HEK293 (cell line): ENCODE measurements at regions not wholly inside any gene's neighbourhood (a gene's known extent, or its start where the extent isn't known, plus 50 kb on each side); places are given as distances from the start of the nearest gene placed in this dataset.

Experiments
- GLI4 ChIP-seq: fragments of 450-650 bp; formaldehyde crosslinking; IDR thresholded peaks from 2 replicates; pipeline ENCODE4 v1.5.1; 2016; ENCODE audit warnings: missing biosample characterization, missing genetic modification characterization
- PATZ1 ChIP-seq: fragments of 450-650 bp; formaldehyde crosslinking; IDR thresholded peaks from 2 replicates; pipeline ENCODE4 v1.5.1; 2016; ENCODE audit warnings: missing biosample characterization, missing genetic modification characterization
- ZFP3 ChIP-seq: fragments of 450-650 bp; formaldehyde crosslinking; IDR thresholded peaks from 2 replicates; pipeline ENCODE4 v1.5.1; 2016; ENCODE audit warnings: low read depth, missing biosample characterization, missing genetic modification characterization
- ZNF274 ChIP-seq, 2 experiments: fragments of 200-500 bp in 1 of 2; fragments of 450-650 bp in 1 of 2; sonication (Bioruptor generic) in 1 of 2; formaldehyde crosslinking in 1 of 2; IDR thresholded peaks; 2 replicates each; pipeline versions ENCODE4 v1.5.1 to v1.6.1; 2014 to 2016; ENCODE audit warnings: borderline replicate concordance in 1 of 2, inconsistent platforms in 1 of 2, low read length in 1 of 2, missing biosample characterization in 1 of 2, missing genetic modification characterization in 1 of 2
- ZNF76 ChIP-seq: fragments of 450-650 bp; formaldehyde crosslinking; IDR thresholded peaks from 2 replicates; pipeline ENCODE4; 2016; ENCODE audit warnings: low read depth, missing biosample characterization, missing genetic modification characterization, borderline replicate concordance
- TF ChIP-seq, protein P1 (sequence below): fragments of 450-650 bp; formaldehyde crosslinking; IDR thresholded peaks from 2 replicates; pipeline ENCODE4 v1.5.1; 2016; ENCODE audit warnings: missing biosample characterization, missing genetic modification characterization
- TF ChIP-seq, protein P2 (sequence below): fragments of 450-650 bp; formaldehyde crosslinking; IDR thresholded peaks from 2 replicates; pipeline ENCODE4 v1.5.1; 2016; ENCODE audit warnings: missing biosample characterization, missing genetic modification characterization
- TF ChIP-seq, protein P3 (sequence below): fragments of 450-650 bp; IDR thresholded peaks from 2 replicates; pipeline ENCODE4 v1.5.1; 2018; ENCODE audit warnings: missing biosample characterization, missing genetic modification characterization

GRCh38 chr12:25755971-25756260, 202.6 kb upstream of the RASSF8 start:
- TF ChIP-seq, protein P1, sequence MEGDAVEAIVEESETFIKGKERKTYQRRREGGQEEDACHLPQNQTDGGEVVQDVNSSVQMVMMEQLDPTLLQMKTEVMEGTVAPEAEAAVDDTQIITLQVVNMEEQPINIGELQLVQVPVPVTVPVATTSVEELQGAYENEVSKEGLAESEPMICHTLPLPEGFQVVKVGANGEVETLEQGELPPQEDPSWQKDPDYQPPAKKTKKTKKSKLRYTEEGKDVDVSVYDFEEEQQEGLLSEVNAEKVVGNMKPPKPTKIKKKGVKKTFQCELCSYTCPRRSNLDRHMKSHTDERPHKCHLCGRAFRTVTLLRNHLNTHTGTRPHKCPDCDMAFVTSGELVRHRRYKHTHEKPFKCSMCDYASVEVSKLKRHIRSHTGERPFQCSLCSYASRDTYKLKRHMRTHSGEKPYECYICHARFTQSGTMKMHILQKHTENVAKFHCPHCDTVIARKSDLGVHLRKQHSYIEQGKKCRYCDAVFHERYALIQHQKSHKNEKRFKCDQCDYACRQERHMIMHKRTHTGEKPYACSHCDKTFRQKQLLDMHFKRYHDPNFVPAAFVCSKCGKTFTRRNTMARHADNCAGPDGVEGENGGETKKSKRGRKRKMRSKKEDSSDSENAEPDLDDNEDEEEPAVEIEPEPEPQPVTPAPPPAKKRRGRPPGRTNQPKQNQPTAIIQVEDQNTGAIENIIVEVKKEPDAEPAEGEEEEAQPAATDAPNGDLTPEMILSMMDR (tag by site-specific recombination), result no peak
- no peak for TF ChIP-seq GLI4
- TF ChIP-seq, protein P2, sequence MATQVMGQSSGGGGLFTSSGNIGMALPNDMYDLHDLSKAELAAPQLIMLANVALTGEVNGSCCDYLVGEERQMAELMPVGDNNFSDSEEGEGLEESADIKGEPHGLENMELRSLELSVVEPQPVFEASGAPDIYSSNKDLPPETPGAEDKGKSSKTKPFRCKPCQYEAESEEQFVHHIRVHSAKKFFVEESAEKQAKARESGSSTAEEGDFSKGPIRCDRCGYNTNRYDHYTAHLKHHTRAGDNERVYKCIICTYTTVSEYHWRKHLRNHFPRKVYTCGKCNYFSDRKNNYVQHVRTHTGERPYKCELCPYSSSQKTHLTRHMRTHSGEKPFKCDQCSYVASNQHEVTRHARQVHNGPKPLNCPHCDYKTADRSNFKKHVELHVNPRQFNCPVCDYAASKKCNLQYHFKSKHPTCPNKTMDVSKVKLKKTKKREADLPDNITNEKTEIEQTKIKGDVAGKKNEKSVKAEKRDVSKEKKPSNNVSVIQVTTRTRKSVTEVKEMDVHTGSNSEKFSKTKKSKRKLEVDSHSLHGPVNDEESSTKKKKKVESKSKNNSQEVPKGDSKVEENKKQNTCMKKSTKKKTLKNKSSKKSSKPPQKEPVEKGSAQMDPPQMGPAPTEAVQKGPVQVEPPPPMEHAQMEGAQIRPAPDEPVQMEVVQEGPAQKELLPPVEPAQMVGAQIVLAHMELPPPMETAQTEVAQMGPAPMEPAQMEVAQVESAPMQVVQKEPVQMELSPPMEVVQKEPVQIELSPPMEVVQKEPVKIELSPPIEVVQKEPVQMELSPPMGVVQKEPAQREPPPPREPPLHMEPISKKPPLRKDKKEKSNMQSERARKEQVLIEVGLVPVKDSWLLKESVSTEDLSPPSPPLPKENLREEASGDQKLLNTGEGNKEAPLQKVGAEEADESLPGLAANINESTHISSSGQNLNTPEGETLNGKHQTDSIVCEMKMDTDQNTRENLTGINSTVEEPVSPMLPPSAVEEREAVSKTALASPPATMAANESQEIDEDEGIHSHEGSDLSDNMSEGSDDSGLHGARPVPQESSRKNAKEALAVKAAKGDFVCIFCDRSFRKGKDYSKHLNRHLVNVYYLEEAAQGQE (tag by site-specific recombination), result no peak
- no peak for TF ChIP-seq ZFP3 (tag by site-specific recombination)
- no peak for TF ChIP-seq PATZ1 (tag by site-specific recombination)
- TF ChIP-seq ZNF76, result no peak
- no peak for TF ChIP-seq ZNF274 (IDR thresholded peaks at IDR 0.05; ENCODE audit: low read length)
- TF ChIP-seq ZNF274 (tag by site-specific recombination; IDR thresholded peaks at IDR 0.05; ENCODE audit: borderline replicate concordance), result no peak
- TF ChIP-seq, protein P3, sequence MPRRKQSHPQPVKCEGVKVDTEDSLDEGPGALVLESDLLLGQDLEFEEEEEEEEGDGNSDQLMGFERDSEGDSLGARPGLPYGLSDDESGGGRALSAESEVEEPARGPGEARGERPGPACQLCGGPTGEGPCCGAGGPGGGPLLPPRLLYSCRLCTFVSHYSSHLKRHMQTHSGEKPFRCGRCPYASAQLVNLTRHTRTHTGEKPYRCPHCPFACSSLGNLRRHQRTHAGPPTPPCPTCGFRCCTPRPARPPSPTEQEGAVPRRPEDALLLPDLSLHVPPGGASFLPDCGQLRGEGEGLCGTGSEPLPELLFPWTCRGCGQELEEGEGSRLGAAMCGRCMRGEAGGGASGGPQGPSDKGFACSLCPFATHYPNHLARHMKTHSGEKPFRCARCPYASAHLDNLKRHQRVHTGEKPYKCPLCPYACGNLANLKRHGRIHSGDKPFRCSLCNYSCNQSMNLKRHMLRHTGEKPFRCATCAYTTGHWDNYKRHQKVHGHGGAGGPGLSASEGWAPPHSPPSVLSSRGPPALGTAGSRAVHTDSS (tag by site-specific recombination), result no peak
